DND-41 (cell line): ENCODE measurements at regions not wholly inside any gene's neighbourhood (a gene's known extent, or its start where the extent isn't known, plus 50 kb on each side); places are given as distances from the start of the nearest gene placed in this dataset.

Experiments
- ATAC-seq: fragments of 200-7000 bp; cut with Tn5 transposase; 3 replicates; pipeline ENCODE4 v1.9.1; 2021; ENCODE audit warnings: low read depth; ENCODE audit not compliant: insufficient read depth
- DNase-seq: peaks from one replicate; pipeline ENCODE4 v3.0.0-alpha.2; 2020
- H2AFZ ChIP-seq: 2 replicates; pipeline ENCODE4 v1.6.0; 2012; ENCODE audit warnings: low read depth, low read length
- H3K27ac ChIP-seq: 2 replicates; pipeline ENCODE4 v1.5.1; 2012; ENCODE audit warnings: low read length, inconsistent platforms
- H3K27me3 ChIP-seq: fragments of 200-600 bp; sonication (generic); 2 replicates; pipeline ENCODE4 v1.6.0; 2012; ENCODE audit warnings: low read length, mild to moderate bottlenecking, inconsistent platforms; ENCODE audit not compliant: insufficient read depth, poor library complexity
- H3K36me3 ChIP-seq: 2 replicates; pipeline ENCODE4 v1.5.1; 2012; ENCODE audit warnings: low read length, inconsistent platforms; ENCODE audit not compliant: insufficient read depth
- H3K4me1 ChIP-seq: 2 replicates; pipeline ENCODE4 v1.5.1; 2012; ENCODE audit warnings: mild to moderate bottlenecking, low read length; ENCODE audit not compliant: insufficient read depth
- H3K4me2 ChIP-seq: 2 replicates; pipeline ENCODE4 v1.6.0; 2012; ENCODE audit warnings: mild to moderate bottlenecking, moderate library complexity, low read length, inconsistent platforms; ENCODE audit not compliant: insufficient read depth
- H3K4me3 ChIP-seq, 2 experiments: fragments of 200-600 bp in 1 of 2; shearing (Covaris generic) in 1 of 2; 2 replicates each; pipeline ENCODE4 v1.5.1; 2012 to 2016; ENCODE audit warnings: inconsistent platforms in 2 of 2, low read length in 2 of 2, mild to moderate bottlenecking in 2 of 2, low read depth in 1 of 2, moderate library complexity in 1 of 2
- H3K79me2 ChIP-seq: 2 replicates; pipeline ENCODE4 v1.6.0; 2012; ENCODE audit warnings: low read length, inconsistent platforms; ENCODE audit not compliant: insufficient read depth
- H3K9ac ChIP-seq: 2 replicates; pipeline ENCODE4 v1.6.0; 2012; ENCODE audit warnings: low read depth, mild to moderate bottlenecking, inconsistent platforms, low read length, moderate library complexity
- H3K9me3 ChIP-seq: 2 replicates; pipeline ENCODE4 v1.5.1; 2012; ENCODE audit warnings: low read length, moderate library complexity, mild to moderate bottlenecking, inconsistent platforms; ENCODE audit not compliant: insufficient read depth, severe bottlenecking
- H4K20me1 ChIP-seq: 2 replicates; pipeline ENCODE4 v1.6.0; 2012; ENCODE audit warnings: low read length; ENCODE audit not compliant: insufficient read depth
- CTCF ChIP-seq: IDR thresholded peaks from 2 replicates; pipeline ENCODE4 v1.5.1; 2012; ENCODE audit warnings: borderline replicate concordance, low read length, moderate library complexity, mild to moderate bottlenecking; ENCODE audit not compliant: poor library complexity, severe bottlenecking; ENCODE audit errors: extremely low read depth
- EZH2 ChIP-seq: IDR thresholded peaks from 3 replicates; pipeline ENCODE4 v1.6.1; 2012; ENCODE audit warnings: borderline replicate concordance, low read depth, mild to moderate bottlenecking, moderate library complexity, low read length, inconsistent platforms; ENCODE audit not compliant: severe bottlenecking

DNA sequence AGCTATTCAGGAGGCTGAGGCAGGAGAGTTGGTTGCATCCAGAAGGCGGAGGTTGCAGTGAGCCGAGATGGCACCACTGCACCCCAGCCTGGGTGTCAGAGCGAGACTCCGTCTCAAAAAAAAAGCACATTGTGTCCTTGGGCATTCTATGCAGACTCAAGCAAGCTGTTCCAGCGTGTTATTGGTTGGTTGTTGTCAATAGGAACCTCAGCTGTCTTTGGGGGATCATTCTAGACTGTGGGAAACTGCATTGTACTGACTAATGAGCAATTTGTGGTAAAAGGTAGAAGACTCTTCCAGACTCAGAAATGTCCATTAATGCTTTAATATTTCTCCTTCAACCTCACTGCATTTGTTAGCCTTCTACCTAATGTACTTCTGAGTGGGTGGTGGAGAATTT lies 379.5 kb upstream of the GRAMD2B start:
- Histone ChIP-seq H3K36me3 (no peaks in the 10 kb centered on the region), H3K27me3 (no peaks in the 10 kb centered on the region), H3K9me3 (no peaks in the 10 kb centered on the region), H3K4me2 (peak overlapping the region; percentile 57), H3K79me2 (no peaks in the 10 kb centered on the region), H3K9ac (peak overlapping the region; percentile 35; the same call in 1 of the 2 replicates), H2AFZ (peak overlapping the region; percentile 67), H4K20me1 (no peaks in the 10 kb centered on the region), H3K4me1 (peaks cover 40% of the 10 kb centered on the region), H3K27ac (peak overlapping the region; percentile 74), H3K4me3 (peak overlapping the region in 1 of 2 experiments; percentile 23; a peak in 1 of 4 replicates)
- ATAC-seq (no peak), DNase-seq (no peak)
- TF ChIP-seq CTCF (no peak), EZH2 (no peak)

DNA sequence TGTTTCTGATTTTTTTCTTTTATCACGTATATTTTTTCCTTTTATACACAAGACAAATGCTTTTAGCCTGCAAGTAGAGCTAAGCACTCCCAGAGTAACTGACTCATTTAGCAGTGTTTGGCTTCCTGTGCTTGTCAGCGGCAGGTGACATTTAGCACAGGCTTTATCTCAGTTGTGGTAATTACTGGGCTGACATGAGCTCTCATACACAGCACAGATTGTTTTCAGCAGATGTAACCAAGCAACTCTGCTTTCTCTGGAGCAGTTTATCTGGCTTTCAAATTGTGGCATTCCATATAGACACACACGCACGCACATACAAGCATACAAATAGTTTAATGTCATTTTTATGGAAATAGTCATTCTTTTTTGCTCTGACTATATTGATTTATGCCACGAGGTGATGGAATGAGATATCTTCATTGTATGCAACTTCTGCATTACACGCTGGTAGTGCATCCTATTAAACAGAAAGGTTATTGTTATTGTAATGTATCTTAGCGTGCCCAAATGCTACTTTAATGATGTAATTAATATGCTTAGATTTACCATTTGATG lies 379.0 kb upstream of the GRAMD2B start:
- Histone ChIP-seq H3K79me2 (no peaks in the 10 kb centered on the region), H3K36me3 (no peaks in the 10 kb centered on the region), H4K20me1 (no peaks in the 10 kb centered on the region), H3K4me2 (peak overlapping the region; percentile 57), H3K9me3 (no peaks in the 10 kb centered on the region), H2AFZ (peak overlapping the region; percentile 67), H3K27me3 (no peaks in the 10 kb centered on the region), H3K4me3 (no peak overlapping the region), H3K4me1 (peaks cover 40% of the 10 kb centered on the region), H3K27ac (peak overlapping the region; percentile 74), H3K9ac (peak overlapping the region; percentile 35; the same call in 1 of the 2 replicates)
- TF ChIP-seq EZH2 (no peak), CTCF (no peak)
- ATAC-seq = peak; percentile 77
- DNase-seq = peak; percentile 9

- Histone ChIP-seq H3K27me3 (no peaks in the 10 kb centered on the region), H3K36me3 (no peaks in the 10 kb centered on the region), H3K4me2 (no peak overlapping the region), H3K4me3 (no peak overlapping the region), H3K9ac (no peak overlapping the region), H4K20me1 (no peaks in the 10 kb centered on the region), H2AFZ (no peak overlapping the region), H3K9me3 (no peaks in the 10 kb centered on the region), H3K4me1 (peaks cover 40% of the 10 kb centered on the region), H3K27ac (peak overlapping the region; percentile 2; the same call in 1 of the 2 replicates), H3K79me2 (no peaks in the 10 kb centered on the region)
- no peak for TF ChIP-seq CTCF
- no peak for TF ChIP-seq EZH2
- ATAC-seq (no peak), DNase-seq (no peak)
Measured at GRCh38 chr5:126044931-126045565, 378.2 kb upstream of the GRAMD2B start.

DNA sequence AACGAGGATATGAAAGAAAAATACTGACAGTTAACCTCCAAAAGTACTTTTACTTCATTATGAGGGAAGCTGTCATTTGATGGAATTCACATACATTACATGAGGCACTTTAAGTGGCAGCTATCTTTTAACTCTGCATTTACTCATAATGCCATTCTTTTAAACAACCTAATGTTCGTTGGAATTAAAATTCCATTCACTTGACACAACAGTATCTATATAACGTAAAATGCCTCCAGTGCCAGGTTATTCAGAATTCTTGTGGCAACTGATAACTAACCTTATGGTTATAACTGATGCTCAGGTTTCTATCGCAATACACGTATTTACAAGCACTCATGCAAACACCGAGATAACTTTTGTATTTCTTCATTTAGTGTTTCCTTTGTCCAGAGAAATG lies 376.9 kb upstream of the GRAMD2B start:
- Histone ChIP-seq H3K9me3 (no peaks in the 10 kb centered on the region), H2AFZ (no peak overlapping the region), H3K36me3 (no peaks in the 10 kb centered on the region), H3K27ac (no peak overlapping the region), H3K4me2 (no peak overlapping the region), H3K79me2 (no peaks in the 10 kb centered on the region), H3K4me3 (no peak overlapping the region), H3K9ac (no peak overlapping the region), H3K4me1 (peaks cover 40% of the 10 kb centered on the region), H3K27me3 (no peaks in the 10 kb centered on the region), H4K20me1 (no peaks in the 10 kb centered on the region)
- DNase-seq = no peak
- TF ChIP-seq EZH2 (no peak), CTCF (no peak)
- ATAC-seq = no peak
